ENCODE measurements at regions not wholly inside any gene's neighbourhood (a gene's known extent, or its start where the extent isn't known, plus 50 kb on each side); places are given as distances from the start of the nearest gene placed in this dataset.

- DNase-seq (ENCODE audit: low read depth in 2 of 2), result no peak
Measured at GRCh38 chr15:75131269-75131643, 70.4 kb upstream of the C15orf39 start.

- DNase-seq (ENCODE audit: low read depth in 2 of 2), result no peak
Measured at GRCh38 chr15:75134748-75135147, 66.9 kb upstream of the C15orf39 start.

GRCh38 chr15:75136118-75136517 is 65.6 kb upstream of the C15orf39 start:
- no peak for DNase-seq (ENCODE audit: low read depth in 2 of 2)

GRCh38 chr15:75136758-75137157 is 64.9 kb upstream of the C15orf39 start:
- no peak for DNase-seq (ENCODE audit: low read depth in 2 of 2)

GRCh38 chr15:75138016-75138999 is 63.4 kb upstream of the C15orf39 start:
- no peak for DNase-seq (ENCODE audit: low read depth in 2 of 2)

- DNase-seq (ENCODE audit: low read depth in 2 of 2), result no peak
Measured at GRCh38 chr15:75140080-75140879, 61.4 kb upstream of the C15orf39 start.

GRCh38 chr15:75142499-75142898 is 59.2 kb upstream of the C15orf39 start:
- no peak for DNase-seq (ENCODE audit: low read depth in 2 of 2)

GRCh38 chr15:75143738-75144334 is 57.8 kb upstream of the C15orf39 start:
- no peak for DNase-seq (ENCODE audit: low read depth in 2 of 2)

- no peak for DNase-seq (ENCODE audit: low read depth in 2 of 2)
Measured at GRCh38 chr15:75145027-75145841, 56.4 kb upstream of the C15orf39 start.

- DNase-seq (ENCODE audit: low read depth in 2 of 2), result no peak
Measured at GRCh38 chr15:75148280-75148679, 53.4 kb upstream of the C15orf39 start.

- no peak for DNase-seq (ENCODE audit: low read depth in 2 of 2)
Measured at GRCh38 chr15:75149867-75150709, 51.6 kb upstream of the C15orf39 start.

GRCh38 chr15:75151214-75152128 is 50.2 kb upstream of the C15orf39 start:
- DNase-seq (ENCODE audit: low read depth in 2 of 2), result no peak
